HG02763 (cell line): ENCODE measurements at regions not wholly inside any gene's neighbourhood (a gene's known extent, or its start where the extent isn't known, plus 50 kb on each side); places are given as distances from the start of the nearest gene placed in this dataset.
"Not testable (repeated sequence)": the region's sequence is repeated elsewhere in the genome, so short reads cannot be mapped to it uniquely, and the experiment has no call there.

Experiments
- ATAC-seq: cut with Tn5 transposase; IDR thresholded peaks from one replicate; pipeline ENCODE4 v1.9.1; 2021; ENCODE audit warnings: mild to moderate bottlenecking, moderate library complexity; ENCODE audit not compliant: unreplicated experiment

- ATAC-seq, result no peak
Measured at GRCh38 chrX:84611843-84612636, 109.8 kb upstream of the HDX start.

GRCh38 chrX:84634201-84634782 is 132.0 kb upstream of the HDX start:
- no peak for ATAC-seq

DNA sequence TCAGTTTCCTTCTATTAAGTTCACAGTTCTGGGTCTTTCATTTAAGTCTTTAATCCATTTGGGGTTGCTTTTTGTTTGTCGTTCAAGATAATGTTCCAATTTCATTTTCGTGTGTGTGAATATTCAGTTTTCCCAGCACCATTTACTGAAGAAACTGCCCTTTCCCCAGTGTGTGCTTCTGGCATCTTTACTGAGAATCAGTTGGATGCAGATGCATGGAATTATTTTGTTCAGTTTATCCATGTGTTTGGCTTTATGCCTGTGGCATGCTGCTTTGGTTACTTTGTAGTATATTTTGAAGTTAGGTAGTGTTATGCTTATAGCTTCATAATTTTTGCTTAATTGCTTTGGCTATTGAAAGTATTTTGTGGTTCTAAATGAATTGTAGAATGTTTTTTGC is 163.8 kb upstream of the HDX start:
- no peak for ATAC-seq

DNA sequence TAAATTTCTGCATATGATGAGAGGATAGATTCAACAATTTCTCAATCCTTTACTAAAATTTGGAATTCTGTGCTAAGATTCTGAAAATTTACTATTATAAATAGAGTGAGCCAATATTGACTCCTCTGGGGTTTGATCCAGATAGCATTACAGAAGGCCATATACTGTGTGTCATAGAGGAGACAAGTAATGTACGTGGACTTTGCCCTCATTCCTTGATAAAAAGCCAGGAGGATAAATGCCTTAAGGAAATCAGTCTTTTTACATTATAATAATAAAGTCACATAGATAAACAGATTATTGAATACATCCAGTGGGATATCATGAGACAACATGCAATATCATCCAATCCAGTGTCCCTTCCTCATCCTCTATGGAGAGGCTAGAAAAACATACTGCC is 188.0 kb upstream of the HDX start:
- ATAC-seq, result no peak

- ATAC-seq, result no peak
Measured at GRCh38 chrX:84709987-84710386, 207.7 kb upstream of the HDX start.

- no peak for ATAC-seq
Measured at GRCh38 chrX:84710611-84711010, 208.4 kb upstream of the HDX start.

DNA sequence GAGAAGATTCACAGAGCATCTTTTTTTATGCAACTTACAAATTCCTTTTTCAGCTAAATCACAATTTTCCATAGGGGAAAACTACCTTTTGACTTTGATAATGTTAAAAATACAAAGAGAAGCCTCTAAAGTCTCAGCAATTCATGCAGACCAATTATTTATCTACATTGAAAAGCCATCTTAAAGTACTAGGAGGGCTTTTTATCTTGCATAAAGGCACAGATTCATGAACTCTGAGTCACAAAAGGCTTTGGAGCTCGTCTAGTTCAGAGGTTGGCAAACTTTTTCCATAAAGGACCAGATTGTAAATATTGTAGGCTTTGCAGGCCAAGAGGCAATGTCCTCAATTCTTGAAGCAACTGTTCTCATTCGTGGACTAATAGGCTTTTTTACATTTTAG is 210.4 kb upstream of the HDX start:
- no peak for ATAC-seq

GRCh38 chrX:84715315-84715714 is 213.1 kb upstream of the HDX start:
- ATAC-seq, result no peak

DNA sequence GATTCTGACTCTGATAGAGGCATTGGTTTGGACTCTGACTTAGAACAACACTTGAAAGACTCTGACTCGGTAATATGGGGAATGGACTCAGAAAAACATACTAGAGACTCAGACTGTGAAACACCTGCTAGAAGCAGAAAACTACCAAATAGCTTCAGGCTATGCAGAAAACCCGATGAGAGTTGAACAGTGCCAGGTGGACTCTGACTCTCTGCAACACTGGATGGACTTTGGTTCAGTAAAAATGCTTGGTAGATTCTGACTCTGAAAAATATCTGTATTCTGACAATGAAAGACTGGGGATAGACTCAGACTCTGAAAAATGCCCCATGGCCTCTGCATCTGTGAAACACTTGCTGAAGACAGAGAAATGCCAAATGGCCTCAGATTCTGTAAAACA is 215.1 kb upstream of the HDX start:
- no peak for ATAC-seq

- ATAC-seq, result no peak
Measured at GRCh38 chrX:84721416-84721815, 219.2 kb upstream of the HDX start.

DNA sequence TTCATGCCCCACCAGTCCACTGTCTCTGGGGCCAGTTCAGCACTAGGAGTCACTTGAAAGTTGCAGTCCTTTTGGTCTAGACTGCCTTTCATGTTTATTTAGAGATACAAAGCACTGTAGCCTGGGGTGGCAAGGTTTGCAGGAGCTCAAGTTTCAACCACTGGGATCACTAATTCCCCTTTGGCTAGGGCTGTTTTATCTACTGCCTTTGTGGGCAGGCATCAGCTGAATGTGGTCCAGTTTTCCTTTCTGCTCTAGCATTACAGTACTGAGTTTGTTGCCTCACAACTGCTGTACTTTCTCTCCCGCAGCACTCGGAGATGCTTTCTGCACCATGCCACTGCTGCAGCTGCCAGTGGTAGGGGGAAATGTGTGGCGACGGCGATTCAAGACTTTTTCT is 222.3 kb upstream of the HDX start:
- ATAC-seq, result no peak

DNA sequence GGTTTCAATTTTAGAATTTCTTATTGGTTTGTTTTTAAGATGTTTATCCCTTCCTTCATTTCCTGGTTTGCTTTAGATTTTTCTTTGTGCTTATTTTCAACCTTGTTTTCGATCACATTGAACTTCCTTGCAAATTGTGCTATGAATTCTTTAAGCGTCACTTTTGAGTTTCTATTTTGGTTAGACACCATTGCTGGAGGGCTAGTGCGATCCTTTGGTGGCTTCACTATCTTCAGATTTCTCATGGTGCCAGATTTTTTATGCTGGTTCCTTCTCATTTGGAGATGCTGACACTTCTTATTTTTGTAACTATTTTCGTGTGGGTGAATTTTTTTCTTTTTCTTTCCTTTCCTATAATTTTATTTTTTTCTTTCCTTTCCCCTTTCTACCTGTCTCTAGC is 227.2 kb upstream of the HDX start:
- no peak for ATAC-seq

DNA sequence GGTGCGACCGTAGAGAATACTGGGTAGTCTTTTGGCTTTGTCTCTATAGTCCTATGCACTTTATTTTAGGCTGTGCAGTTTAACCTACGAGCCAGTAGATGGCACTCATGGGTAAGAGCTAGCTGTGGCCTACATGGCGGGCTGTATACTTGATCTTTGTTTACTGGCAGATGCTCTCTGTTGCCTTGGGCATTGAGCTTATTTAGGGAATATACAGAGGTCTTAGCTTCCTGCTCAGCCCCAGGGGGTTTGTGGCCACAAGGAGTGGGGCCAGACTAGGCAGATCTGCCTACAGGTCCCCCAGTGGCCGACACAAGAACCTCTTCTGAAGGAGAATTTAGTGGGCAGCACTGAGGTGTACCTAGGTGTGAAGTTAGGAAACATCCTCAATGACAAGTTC is 227.6 kb upstream of the HDX start:
- peak; percentile 99 for ATAC-seq

- no peak for ATAC-seq
Measured at GRCh38 chrX:84735025-84735424, 232.8 kb upstream of the HDX start.

DNA sequence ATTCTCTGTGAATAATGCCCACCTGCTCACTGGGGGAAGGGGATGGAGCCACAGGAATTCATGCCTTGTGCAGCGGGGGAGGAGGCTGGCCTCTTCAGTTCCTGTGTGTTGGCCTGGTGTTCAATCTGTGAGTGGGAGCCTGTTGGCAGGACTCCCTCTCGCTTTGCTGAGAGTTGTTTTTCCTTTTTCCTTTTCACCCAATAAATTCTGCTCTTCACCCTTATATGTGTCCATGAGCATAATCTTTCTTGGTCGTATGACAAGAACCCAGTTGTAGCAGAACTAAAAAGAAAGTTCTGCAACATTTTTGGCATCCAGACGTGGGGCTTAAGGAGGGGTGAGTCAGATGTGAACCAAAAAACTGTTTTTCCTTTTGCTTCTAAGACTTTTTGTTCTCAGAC is 235.2 kb upstream of the HDX start:
- no peak for ATAC-seq

- ATAC-seq, result no peak
Measured at GRCh38 chrX:84747516-84747915, 245.3 kb upstream of the HDX start.

DNA sequence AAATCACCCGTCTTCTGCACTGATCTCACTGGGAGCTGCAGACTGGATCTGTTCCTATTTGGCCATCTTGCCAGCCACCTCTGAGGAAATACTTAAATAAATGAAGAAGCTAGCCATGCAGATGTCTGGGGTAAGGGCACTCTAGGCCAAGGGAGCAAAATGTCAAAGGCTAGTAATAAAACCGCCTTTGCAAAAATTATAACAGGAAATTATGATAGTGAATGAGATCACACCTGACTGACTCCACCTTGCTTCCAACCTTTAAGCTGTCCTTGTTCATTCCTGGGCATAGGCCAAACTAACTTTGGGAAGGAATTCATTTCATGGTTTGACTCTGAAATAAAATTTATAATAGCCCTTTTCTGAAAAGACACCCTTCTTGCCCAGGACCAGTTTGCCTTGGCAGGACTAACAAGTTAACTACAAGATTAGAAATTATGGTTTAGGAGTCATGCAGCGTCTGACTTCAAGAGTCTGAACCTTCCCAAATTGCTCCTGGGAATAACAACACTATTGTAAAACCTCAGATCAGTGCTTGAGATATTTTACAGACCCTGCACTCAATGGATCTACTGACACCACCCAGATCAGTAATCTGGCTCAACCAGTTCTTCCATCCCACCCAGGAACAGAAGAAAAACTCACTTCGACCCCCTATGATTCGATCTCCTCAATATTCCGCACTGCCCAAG is 246.9 kb upstream of the HDX start:
- no peak for ATAC-seq

- no peak for ATAC-seq
Measured at GRCh38 chrX:84760560-84760959, 243.1 kb upstream of the APOOL start.

- ATAC-seq, result no peak
Measured at GRCh38 chrX:84796321-84796720, 207.4 kb upstream of the APOOL start.

GRCh38 chrX:84830836-84831235 is 172.8 kb upstream of the APOOL start:
- ATAC-seq, result no peak

GRCh38 chrX:84846541-84846940 is 157.1 kb upstream of the APOOL start:
- not testable (repeated sequence) for ATAC-seq

DNA sequence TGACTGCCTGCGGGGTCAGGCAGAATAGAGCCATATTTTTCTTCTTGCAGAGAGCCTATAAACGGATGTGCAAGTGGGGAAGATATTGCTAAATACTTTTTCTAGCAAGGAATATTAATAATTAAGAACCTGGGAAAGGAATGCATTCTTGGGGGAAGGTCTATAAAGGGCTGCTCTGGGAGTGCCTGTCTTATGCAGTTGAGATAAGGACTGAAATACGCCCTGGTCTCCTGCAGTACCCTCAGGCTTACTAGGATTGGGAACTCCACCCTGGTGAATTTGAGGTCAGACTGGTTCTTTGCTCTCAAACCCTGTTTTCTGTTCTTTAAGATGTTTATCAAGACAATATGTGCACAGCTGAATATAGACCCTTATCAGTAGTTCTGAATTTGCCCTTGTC is 152.5 kb upstream of the APOOL start:
- ATAC-seq, result not testable (repeated sequence)
